Stimulated activated CD8-positive, alpha-beta memory T cell treated with anti-CD3 and anti-CD28 coated beads, Interleukin-7, amount 100 ng/mL, for 48 hours (primary cell): ENCODE measurements at regions not wholly inside any gene's neighbourhood (a gene's known extent, or its start where the extent isn't known, plus 50 kb on each side); places are given as distances from the start of the nearest gene placed in this dataset.

Experiments
- DNase-seq, 2 donors: peaks; one replicate each; pipeline ENCODE4 v3.0.0-alpha.2; 2020; ENCODE audit warnings: low read depth in 1 of 2; ENCODE audit errors: extremely low read depth in 1 of 2

GRCh38 chr19:31694761-31695160, 345.5 kb upstream of the TSHZ3 start:
- no peak for DNase-seq

GRCh38 chr19:31699421-31699820, 350.2 kb upstream of the TSHZ3 start:
- no peak for DNase-seq

GRCh38 chr19:31701146-31701545, 351.9 kb upstream of the TSHZ3 start:
- DNase-seq, result no peak

- DNase-seq, result no peak
These were observed 356.4 kb upstream of the TSHZ3 start for GRCh38 chr19:31705656-31706055.

- DNase-seq, result no peak
These were observed 356.9 kb upstream of the TSHZ3 start for GRCh38 chr19:31706131-31706530.

GRCh38 chr19:31706691-31707620, 357.7 kb upstream of the TSHZ3 start:
- DNase-seq, result no peak

- no peak for DNase-seq
These were observed 359.3 kb upstream of the TSHZ3 start for GRCh38 chr19:31708520-31708919.

GRCh38 chr19:31709476-31709875, 360.2 kb upstream of the TSHZ3 start:
- DNase-seq, result no peak

- no peak for DNase-seq
These were observed 366.2 kb upstream of the TSHZ3 start for GRCh38 chr19:31715249-31715945.

GRCh38 chr19:31716826-31717225, 367.6 kb upstream of the TSHZ3 start:
- DNase-seq, result no peak

- no peak for DNase-seq
These were observed 368.2 kb upstream of the TSHZ3 start for GRCh38 chr19:31717269-31717923.

GRCh38 chr19:31718032-31718431, 368.8 kb upstream of the TSHZ3 start:
- no peak for DNase-seq

GRCh38 chr19:31718898-31719297, 369.7 kb upstream of the TSHZ3 start:
- no peak for DNase-seq

- DNase-seq, result no peak
These were observed 373.9 kb upstream of the TSHZ3 start for GRCh38 chr19:31723101-31723500.

- no peak for DNase-seq
These were observed 375.8 kb upstream of the TSHZ3 start for GRCh38 chr19:31725051-31725450.

GRCh38 chr19:31727536-31727935, 378.3 kb upstream of the TSHZ3 start:
- no peak for DNase-seq

GRCh38 chr19:31730270-31730669, 381.0 kb upstream of the TSHZ3 start:
- no peak for DNase-seq

- DNase-seq, result no peak
These were observed 384.4 kb upstream of the TSHZ3 start for GRCh38 chr19:31733591-31733990.

GRCh38 chr19:31742249-31742648, 393.0 kb upstream of the TSHZ3 start:
- no peak for DNase-seq

GRCh38 chr19:31745731-31746130, 396.5 kb upstream of the TSHZ3 start:
- no peak for DNase-seq

GRCh38 chr19:31749231-31749630, 400.0 kb upstream of the TSHZ3 start:
- no peak for DNase-seq

- DNase-seq, result no peak
These were observed 410.1 kb upstream of the TSHZ3 start for GRCh38 chr19:31759359-31759758.
